GM13977 (cell line): ENCODE measurements at regions not wholly inside any gene's neighbourhood (a gene's known extent, or its start where the extent isn't known, plus 50 kb on each side); places are given as distances from the start of the nearest gene placed in this dataset.
A peak's percentile ranks its signal among the peaks of the same experiment; 100 is the strongest.

ENCODE experiments used
- DNase-seq: peaks from one replicate; pipeline ENCODE4 v3.0.0; 2012; ENCODE audit warnings: low spot score
- in situ Hi-C: fragments of 300-500 bp; cut with MboI; formaldehyde crosslinking; loops from one replicate; pipeline ENCODE4 v1.12.0; 2022; ENCODE audit warnings: low sequenced_read_pairs, low pct_unique_long_range_greater_than_20kb, mixed read lengths, inconsistent platforms; ENCODE audit not compliant: unreplicated experiment
- TF ChIP-seq, protein P1 (sequence below): IDR thresholded peaks from 2 replicates; pipeline ENCODE4 v1.5.1; 2012; ENCODE audit warnings: mild to moderate bottlenecking, control low read depth; ENCODE audit not compliant: insufficient read depth; ENCODE audit errors: extremely low read depth, missing control alignments

DNA sequence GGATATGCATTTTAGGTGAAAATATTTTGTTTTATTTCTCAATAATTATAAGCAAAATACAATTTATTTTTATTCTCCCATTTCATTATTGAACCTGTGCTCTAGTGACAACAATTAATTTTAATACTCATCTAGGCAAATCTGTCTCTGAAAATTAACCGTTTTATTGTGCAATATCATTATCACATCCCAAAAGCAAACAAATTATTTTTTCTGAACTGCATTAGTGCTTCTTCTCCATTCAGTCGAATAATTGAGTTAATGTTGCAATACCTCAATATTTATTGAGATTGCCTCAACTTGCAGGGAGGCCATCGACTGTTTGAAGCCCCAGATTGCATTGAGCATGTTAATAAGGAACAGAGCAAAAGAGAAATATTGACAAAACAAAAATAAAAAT is 303.2 kb upstream of the LRFN5 start:
- DNase-seq: no peak
- TF ChIP-seq, protein P1, sequence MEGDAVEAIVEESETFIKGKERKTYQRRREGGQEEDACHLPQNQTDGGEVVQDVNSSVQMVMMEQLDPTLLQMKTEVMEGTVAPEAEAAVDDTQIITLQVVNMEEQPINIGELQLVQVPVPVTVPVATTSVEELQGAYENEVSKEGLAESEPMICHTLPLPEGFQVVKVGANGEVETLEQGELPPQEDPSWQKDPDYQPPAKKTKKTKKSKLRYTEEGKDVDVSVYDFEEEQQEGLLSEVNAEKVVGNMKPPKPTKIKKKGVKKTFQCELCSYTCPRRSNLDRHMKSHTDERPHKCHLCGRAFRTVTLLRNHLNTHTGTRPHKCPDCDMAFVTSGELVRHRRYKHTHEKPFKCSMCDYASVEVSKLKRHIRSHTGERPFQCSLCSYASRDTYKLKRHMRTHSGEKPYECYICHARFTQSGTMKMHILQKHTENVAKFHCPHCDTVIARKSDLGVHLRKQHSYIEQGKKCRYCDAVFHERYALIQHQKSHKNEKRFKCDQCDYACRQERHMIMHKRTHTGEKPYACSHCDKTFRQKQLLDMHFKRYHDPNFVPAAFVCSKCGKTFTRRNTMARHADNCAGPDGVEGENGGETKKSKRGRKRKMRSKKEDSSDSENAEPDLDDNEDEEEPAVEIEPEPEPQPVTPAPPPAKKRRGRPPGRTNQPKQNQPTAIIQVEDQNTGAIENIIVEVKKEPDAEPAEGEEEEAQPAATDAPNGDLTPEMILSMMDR: no peak
- in situ Hi-C loops: no loop called here

DNA sequence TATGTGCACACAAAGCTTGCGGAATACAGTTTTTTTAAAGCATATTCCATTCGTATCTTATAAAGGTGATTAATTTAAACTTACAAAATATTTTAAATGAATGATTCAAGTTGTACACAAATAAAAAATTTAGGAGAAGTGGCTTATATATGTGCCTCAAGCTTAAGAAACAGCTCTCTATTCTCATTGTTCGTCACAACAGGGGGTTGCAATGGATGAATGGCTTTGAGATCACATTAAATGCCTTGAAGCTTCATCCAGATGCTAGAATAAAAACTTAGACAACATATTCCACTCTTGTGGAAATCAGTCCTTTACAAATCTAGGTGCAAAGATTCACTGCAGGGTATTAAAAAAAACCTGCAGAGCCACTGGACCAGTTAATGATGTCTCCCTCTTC is 303.9 kb upstream of the LRFN5 start:
- no peak for DNase-seq
- in situ Hi-C loops: no loop called here

DNA sequence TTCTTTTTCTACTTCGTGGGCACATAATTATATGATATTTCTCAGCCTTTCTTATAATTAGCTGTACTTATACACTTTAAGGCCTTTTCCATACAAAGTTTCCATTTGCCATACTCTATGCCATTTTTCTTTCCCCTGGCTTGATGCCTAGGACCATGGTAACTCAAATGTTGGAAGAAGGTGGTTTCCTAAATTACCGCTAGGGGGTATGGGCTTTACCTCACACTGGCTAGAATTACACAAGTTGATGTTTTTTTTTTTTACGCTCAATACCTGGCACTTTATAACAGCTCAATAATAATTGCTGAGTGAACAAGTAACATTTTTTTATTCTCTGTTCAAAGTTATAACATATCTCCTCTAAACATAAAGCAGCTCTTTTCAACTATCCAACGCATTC is 306.8 kb upstream of the LRFN5 start:
- TF ChIP-seq, protein P1: peak; percentile 28
- in situ Hi-C loops: no loop called here
- DNase-seq: no peak

More for the DNA sequence above, 303.9 kb upstream of the LRFN5 start:
- TF ChIP-seq, protein P1: no peak

DNA sequence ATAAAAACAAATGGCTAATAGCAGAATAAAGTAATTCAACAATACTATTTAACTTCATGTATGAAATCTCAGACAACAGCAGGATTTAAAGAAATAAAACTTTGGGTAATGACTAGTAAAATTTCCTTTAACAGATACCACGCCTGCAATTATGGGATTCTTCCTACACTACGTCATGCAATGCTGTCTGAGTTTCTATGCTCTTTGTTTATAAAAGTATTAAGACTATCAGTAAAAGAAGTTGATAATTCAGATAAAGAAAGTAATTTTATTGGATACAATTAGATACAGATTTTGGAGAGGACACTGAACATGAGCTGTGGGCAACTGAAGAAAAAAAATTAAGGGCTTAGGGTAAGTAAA is 308.4 kb upstream of the LRFN5 start:
- in situ Hi-C loops: no loop called here
- no peak for DNase-seq
- TF ChIP-seq, protein P1: no peak

DNA sequence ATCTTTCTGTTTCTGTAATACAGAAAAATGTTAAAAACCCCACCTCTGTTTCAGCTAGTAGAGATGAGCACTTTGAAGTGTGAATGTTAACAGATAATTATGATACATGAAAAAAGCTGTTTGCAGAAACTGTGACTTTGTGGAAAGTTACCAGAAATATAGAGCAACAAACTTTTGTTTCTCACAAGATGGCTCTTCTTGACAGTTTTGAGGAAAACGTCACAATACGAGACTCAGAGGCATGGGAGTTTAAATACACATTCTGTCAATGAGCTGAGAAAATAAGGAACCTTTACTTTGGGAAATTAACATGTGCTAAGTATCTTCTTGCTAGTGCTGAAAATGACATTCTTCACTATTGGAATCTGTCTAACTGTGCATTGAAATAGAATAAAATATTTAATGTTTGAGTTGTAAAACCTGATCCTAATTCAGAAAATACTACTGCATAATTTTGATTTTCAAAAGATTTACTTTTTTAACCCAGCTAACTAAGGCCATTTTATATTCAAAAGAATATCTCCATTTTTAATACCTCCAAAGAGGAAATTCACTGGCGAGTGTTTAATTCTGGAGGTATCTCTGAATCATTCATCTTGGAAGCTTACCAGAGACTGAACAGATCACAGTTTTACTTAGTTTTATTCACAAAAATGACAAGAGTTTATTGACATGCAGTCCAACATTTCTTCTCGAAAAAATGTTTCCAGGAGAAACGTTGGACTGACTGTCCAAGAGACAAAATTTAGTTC is 308.9 kb upstream of the LRFN5 start:
- TF ChIP-seq, protein P1: no peak
- in situ Hi-C loops: no loop called here
- no peak for DNase-seq

DNA sequence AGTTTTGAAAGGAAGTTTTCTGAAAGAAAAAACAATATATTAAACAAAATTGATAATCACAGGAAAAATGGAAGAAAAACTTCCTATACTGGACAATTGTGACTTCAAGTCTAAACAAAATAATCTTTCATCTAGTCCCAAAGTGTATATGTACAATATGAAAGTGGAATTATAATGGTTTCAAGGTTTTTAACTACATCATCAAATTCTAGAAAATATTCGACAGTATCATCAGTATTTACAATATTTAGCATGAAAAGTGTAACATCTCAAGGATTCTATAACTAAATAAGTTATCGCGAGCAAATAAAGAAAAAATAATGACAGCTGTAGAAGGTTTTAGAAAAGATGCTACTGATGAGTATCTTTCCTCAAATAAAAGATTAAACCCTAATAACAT is 310.9 kb upstream of the LRFN5 start:
- DNase-seq: no peak
- TF ChIP-seq, protein P1: no peak
- in situ Hi-C loops: no loop called here
